NCI-H524 treated with DMSO at 0.1 percent for 48 hours (cell line): ENCODE measurements at regions not wholly inside any gene's neighbourhood (a gene's known extent, or its start where the extent isn't known, plus 50 kb on each side); places are given as distances from the start of the nearest gene placed in this dataset.

Source experiments
- DNase-seq: peaks from one replicate; lab custom pipeline; 2025; lab: John Stamatoyannopoulos, UW

GRCh38 chr10:121073728-121074127, 222.6 kb downstream of the WDR11 start:
- DNase-seq, result no peak

- no peak for DNase-seq
These were observed 225.9 kb downstream of the WDR11 start for GRCh38 chr10:121076776-121077715.

DNA sequence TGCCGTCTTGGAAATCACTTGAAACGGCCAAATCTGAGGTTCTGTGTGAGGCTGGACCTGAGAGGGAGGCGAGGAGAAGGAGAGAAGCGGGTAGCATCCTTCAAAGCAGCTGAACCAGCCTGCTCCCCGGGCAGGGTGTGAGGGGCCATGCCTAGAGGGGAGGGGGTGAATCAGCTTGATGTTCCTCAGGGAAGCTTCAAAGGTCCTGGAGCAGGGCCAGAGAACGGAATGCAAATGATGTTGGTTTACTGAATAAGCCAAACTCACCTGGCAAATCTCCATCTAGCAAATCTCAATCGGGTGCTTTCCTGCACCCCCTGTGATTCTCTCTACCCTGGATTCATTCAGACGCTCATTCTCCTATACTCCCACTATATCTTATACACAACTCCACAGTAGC, 226.9 kb downstream of the WDR11 start:
- DNase-seq, result no peak

DNA sequence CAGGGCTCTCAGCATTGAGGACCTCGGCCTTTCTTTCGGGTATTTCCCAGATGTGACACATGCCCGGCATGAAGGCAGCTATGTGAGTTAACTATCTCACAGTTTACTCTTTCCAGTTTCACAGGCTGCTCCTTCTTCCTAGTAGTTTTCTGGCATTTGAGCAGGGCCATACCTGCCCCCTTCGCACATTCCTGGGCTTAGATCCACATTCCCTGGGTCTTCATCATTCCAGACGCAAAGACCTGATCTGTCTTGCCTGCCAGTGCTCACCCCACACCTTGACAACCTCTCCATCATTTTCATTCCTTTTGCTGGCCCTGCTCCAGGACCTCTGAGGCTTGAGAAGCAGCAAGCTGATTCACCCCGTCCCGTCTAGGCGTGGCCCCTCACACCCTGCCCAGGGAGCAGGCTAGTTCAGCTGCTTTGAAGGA, 227.5 kb downstream of the WDR11 start:
- no peak for DNase-seq

DNA sequence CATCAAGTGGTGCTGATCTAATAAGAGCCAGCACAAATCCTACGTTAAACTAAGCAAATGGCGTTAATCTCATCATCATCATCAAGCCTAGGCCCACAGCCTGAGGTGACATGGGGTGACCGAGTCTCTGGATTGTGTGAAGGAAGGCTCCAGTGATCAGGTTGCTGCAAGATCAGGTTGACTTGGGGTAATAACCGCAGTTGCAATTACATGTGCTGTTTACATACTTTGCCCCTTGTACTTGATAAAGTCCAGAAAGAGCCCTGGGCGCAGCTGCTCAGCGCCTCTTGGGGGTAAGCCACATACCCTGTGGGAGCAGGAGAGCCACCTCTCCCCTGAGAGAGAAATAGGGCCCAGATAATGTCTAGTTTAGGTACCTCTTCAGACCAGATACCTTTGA, 228.1 kb downstream of the WDR11 start:
- DNase-seq, result peak; percentile 9

GRCh38 chr10:121080281-121080891, 229.2 kb downstream of the WDR11 start:
- DNase-seq, result peak; percentile 81

GRCh38 chr10:121081306-121081705, 230.1 kb downstream of the WDR11 start:
- DNase-seq, result peak; percentile 70

GRCh38 chr10:121082984-121083383, 231.8 kb downstream of the WDR11 start:
- DNase-seq, result no peak

GRCh38 chr10:121084016-121084674, 233.0 kb downstream of the WDR11 start:
- DNase-seq, result no peak

DNA sequence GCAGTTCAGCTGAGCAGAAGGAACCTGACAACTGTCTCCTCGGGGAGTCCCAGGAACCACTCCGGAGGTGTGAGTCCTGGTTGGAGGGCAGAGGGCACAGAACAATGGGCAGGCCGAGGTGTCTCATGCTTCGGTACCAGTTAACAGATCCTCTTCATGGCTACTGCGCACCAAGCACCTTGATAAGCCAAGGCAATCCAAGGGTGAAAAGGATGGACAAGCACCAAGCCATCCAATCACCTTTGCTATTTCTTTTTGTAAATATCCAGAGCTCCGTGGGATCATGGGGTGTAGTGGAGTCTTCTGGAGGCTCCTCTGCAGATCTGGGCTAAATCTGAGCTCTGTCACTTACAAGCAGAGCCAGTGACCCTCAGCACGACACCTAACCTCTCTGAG, 233.5 kb downstream of the WDR11 start:
- DNase-seq, result no peak

DNA sequence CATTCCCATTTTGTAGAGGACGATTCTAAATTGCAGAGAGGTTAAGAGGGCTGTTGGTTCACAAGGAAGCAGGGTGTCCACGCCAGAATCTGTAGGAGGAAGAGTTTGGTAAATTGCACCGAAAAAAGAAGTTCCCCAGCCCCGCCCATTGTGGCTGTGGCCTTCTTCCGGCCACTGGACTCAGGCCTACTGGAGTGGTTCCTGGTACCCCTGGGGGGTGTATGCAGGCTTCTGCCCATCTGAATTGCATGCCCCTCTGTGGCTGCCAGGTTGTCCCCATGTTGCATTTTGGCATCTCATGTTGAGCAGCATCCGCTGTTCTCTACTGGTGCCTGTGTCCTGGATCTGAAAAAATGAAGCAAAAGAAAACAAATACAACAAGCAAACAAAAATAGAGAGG, 234.2 kb downstream of the WDR11 start:
- DNase-seq, result no peak

GRCh38 chr10:121087129-121087528, 236.0 kb downstream of the WDR11 start:
- no peak for DNase-seq

DNA sequence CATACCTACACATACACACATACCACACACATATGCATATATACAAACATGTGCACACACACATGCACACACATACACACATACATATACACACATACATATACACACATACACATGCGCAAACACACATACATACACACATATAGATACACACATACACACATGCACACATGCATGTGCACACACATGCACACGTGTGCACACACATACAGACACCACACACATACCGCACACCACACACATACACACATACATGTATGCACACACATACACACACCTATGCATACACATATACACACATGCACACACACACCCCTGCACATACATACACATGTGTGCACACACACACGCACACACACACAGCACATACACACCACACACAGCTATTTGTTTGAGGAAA, 236.5 kb downstream of the WDR11 start:
- no peak for DNase-seq

DNA sequence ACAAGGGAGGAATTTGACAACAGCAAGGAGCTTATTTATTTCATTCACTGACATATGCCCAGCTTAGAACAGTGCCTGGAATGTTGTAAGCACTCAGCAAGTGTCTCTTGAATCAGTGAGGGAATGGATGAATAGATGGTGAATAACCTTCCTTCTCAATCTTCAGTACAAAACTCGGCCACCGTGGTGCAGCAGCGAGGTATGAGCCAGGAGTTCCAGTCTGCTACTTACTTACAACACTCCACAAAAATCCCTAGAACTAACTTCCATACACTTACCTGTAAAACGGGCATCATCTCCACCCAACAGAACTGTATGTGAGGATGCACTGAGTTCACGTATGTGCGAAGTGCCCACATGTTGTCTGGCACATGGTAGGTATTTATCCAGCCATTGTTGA, 237.4 kb downstream of the WDR11 start:
- no peak for DNase-seq

- DNase-seq, result no peak
These were observed 238.3 kb downstream of the WDR11 start for GRCh38 chr10:121089434-121089833.

- no peak for DNase-seq
These were observed 241.0 kb downstream of the WDR11 start for GRCh38 chr10:121091961-121092719.

GRCh38 chr10:121092720-121093095, 241.5 kb downstream of the WDR11 start:
- no peak for DNase-seq

GRCh38 chr10:121096617-121097431, 245.7 kb downstream of the WDR11 start:
- no peak for DNase-seq

GRCh38 chr10:121098211-121098610, 247.0 kb downstream of the WDR11 start:
- DNase-seq, result peak; percentile 19

DNA sequence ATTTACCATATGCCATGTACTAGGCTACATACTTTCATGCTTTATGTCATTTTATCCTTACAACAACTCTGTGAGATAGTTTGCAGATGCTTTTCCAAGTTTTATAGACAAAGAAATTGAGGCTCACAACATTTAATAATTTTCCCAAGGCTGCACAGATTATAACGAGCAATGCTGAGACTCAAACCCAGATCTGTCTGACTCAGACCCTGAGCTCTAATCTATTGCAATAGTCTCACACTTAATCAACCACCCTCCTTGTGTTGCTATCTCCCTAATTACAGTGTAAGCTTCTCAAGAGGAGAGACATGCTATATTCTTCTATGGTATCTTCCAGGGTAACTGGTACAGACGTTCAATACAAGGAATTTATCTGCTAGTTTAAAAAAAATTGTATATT, 247.6 kb downstream of the WDR11 start:
- DNase-seq, result no peak

GRCh38 chr10:121099181-121099580, 248.0 kb downstream of the WDR11 start:
- no peak for DNase-seq
